ENCODE measurements at regions not wholly inside any gene's neighbourhood (a gene's known extent, or its start where the extent isn't known, plus 50 kb on each side); places are given as distances from the start of the nearest gene placed in this dataset.
"Not testable (repeated sequence)": the region's sequence is repeated elsewhere in the genome, so short reads cannot be mapped to it uniquely, and the experiment has no call there.

- H3K4me1 ChIP-seq (ENCODE audit: control insufficient read depth in 5 of 5, insufficient read depth in 5 of 5, low read length in 5 of 5) = no peaks in the 10 kb centered on the region
- no peak for DNase-seq
- no peak for ATAC-seq (ENCODE audit: insufficient read depth, low FRiP score)
- no peak overlapping the region for H3K27ac ChIP-seq (ENCODE audit: low read depth in 1 of 2, low read length in 1 of 2)
- no peak for TF ChIP-seq CTCF (IDR thresholded peaks at IDR 0.05; ENCODE audit: control extremely low read depth, extremely low read depth)
- no peaks in the 10 kb centered on the region for H3K27me3 ChIP-seq (ENCODE audit: control insufficient read depth in 3 of 3, insufficient read depth in 3 of 3, low read length in 2 of 3)
- no peak overlapping the region for H3K9ac ChIP-seq (ENCODE audit: insufficient read depth in 1 of 2, low read length in 2 of 2)
- no peaks in the 10 kb centered on the region for H3K36me3 ChIP-seq (ENCODE audit: control insufficient read depth in 4 of 4, insufficient read depth in 4 of 4, low read length in 4 of 4)
- WGBS, 2 donors = 56 to 66% methylated on average over 1 of the region's 1 CpG
- no peak overlapping the region for H3K4me3 ChIP-seq
- H3K9me3 ChIP-seq (ENCODE audit: control insufficient read depth in 4 of 4, insufficient read depth in 3 of 4, low read length in 3 of 4) = no peaks in the 10 kb centered on the region
Measured at GRCh38 chr5:152474961-152475360, 69.9 kb upstream of the NMUR2 start.

- H3K27me3 ChIP-seq (ENCODE audit: control insufficient read depth in 3 of 3, insufficient read depth in 3 of 3, low read length in 2 of 3) = no peaks in the 10 kb centered on the region
- 66 to 84% methylated on average over 2 of the region's 2 CpGs for WGBS, 2 donors
- H3K9me3 ChIP-seq (ENCODE audit: control insufficient read depth in 4 of 4, insufficient read depth in 3 of 4, low read length in 3 of 4) = no peaks in the 10 kb centered on the region
Measured at GRCh38 chr5:152477536-152477935, 72.5 kb upstream of the NMUR2 start.

GRCh38 chr5:152479866-152480265, 74.8 kb upstream of the NMUR2 start:
- not testable (repeated sequence) for H3K9me3 ChIP-seq (ENCODE audit: control insufficient read depth in 4 of 4, insufficient read depth in 3 of 4, low read length in 3 of 4); H3K27ac ChIP-seq (ENCODE audit: low read depth in 1 of 2, low read length in 1 of 2); H3K27me3 ChIP-seq (ENCODE audit: control insufficient read depth in 3 of 3, insufficient read depth in 3 of 3, low read length in 2 of 3); ATAC-seq (ENCODE audit: insufficient read depth, low FRiP score); H3K9ac ChIP-seq (ENCODE audit: insufficient read depth in 1 of 2, low read length in 2 of 2); H3K36me3 ChIP-seq (ENCODE audit: control insufficient read depth in 4 of 4, insufficient read depth in 4 of 4, low read length in 4 of 4); H3K4me3 ChIP-seq; DNase-seq; H3K4me1 ChIP-seq (ENCODE audit: control insufficient read depth in 5 of 5, insufficient read depth in 5 of 5, low read length in 5 of 5)
- WGBS, 2 donors = 97 to 100% methylated on average over 10 to 35 of the region's 35 CpGs

More at GRCh38 chr5:152477536-152477935, 72.5 kb upstream of the NMUR2 start:
- no peak overlapping the region for H3K27ac ChIP-seq (ENCODE audit: low read depth in 1 of 2, low read length in 1 of 2)
- DNase-seq (peak in 1 of 3 donors; percentile 8), ATAC-seq (ENCODE audit: insufficient read depth, low FRiP score) (no peak)
- H3K4me1 ChIP-seq (ENCODE audit: control insufficient read depth in 5 of 5, insufficient read depth in 5 of 5, low read length in 5 of 5) = no peaks in the 10 kb centered on the region
- no peaks in the 10 kb centered on the region for H3K36me3 ChIP-seq (ENCODE audit: control insufficient read depth in 4 of 4, insufficient read depth in 4 of 4, low read length in 4 of 4)
- no peak overlapping the region for H3K4me3 ChIP-seq
- H3K9ac ChIP-seq (ENCODE audit: insufficient read depth in 1 of 2, low read length in 2 of 2) = no peak overlapping the region
- no peak for TF ChIP-seq CTCF (IDR thresholded peaks at IDR 0.05; ENCODE audit: control extremely low read depth, extremely low read depth)

GRCh38 chr5:152480677-152481076, 75.6 kb upstream of the NMUR2 start:
- not testable (repeated sequence) for H3K9ac ChIP-seq (ENCODE audit: insufficient read depth in 1 of 2, low read length in 2 of 2); H3K27ac ChIP-seq (ENCODE audit: low read depth in 1 of 2, low read length in 1 of 2); H3K27me3 ChIP-seq (ENCODE audit: control insufficient read depth in 3 of 3, insufficient read depth in 3 of 3, low read length in 2 of 3); H3K9me3 ChIP-seq (ENCODE audit: control insufficient read depth in 4 of 4, insufficient read depth in 3 of 4, low read length in 3 of 4); H3K4me3 ChIP-seq; ATAC-seq (ENCODE audit: insufficient read depth, low FRiP score); H3K36me3 ChIP-seq (ENCODE audit: control insufficient read depth in 4 of 4, insufficient read depth in 4 of 4, low read length in 4 of 4); H3K4me1 ChIP-seq (ENCODE audit: control insufficient read depth in 5 of 5, insufficient read depth in 5 of 5, low read length in 5 of 5); DNase-seq
- 92 to 94% methylated on average over 12 of the region's 12 CpGs for WGBS, 2 donors

- Histone ChIP-seq H3K4me3 (no peak overlapping the region), H3K4me1 (ENCODE audit: control insufficient read depth in 5 of 5, insufficient read depth in 5 of 5, low read length in 5 of 5) (no peaks in the 10 kb centered on the region), H3K36me3 (ENCODE audit: control insufficient read depth in 4 of 4, insufficient read depth in 4 of 4, low read length in 4 of 4) (no peaks in the 10 kb centered on the region), H3K9me3 (ENCODE audit: control insufficient read depth in 4 of 4, insufficient read depth in 3 of 4, low read length in 3 of 4) (no peaks in the 10 kb centered on the region), H3K27me3 (ENCODE audit: control insufficient read depth in 3 of 3, insufficient read depth in 3 of 3, low read length in 2 of 3) (no peaks in the 10 kb centered on the region), H3K27ac (ENCODE audit: low read depth in 1 of 2, low read length in 1 of 2) (no peak overlapping the region), H3K9ac (ENCODE audit: insufficient read depth in 1 of 2, low read length in 2 of 2) (no peak overlapping the region)
- ATAC-seq (ENCODE audit: insufficient read depth, low FRiP score) (no peak), DNase-seq (no peak)
- no peak for TF ChIP-seq CTCF (IDR thresholded peaks at IDR 0.05; ENCODE audit: control extremely low read depth, extremely low read depth)
- 76 to 79% methylated on average over 5 of the region's 5 CpGs for WGBS, 2 donors
Measured at GRCh38 chr5:152487130-152487529, 82.1 kb upstream of the NMUR2 start.

Measured in lung (tissue), 11 donors.